ENCODE measurements at regions not wholly inside any gene's neighbourhood (a gene's known extent, or its start where the extent isn't known, plus 50 kb on each side); places are given as distances from the start of the nearest gene placed in this dataset.

DNA sequence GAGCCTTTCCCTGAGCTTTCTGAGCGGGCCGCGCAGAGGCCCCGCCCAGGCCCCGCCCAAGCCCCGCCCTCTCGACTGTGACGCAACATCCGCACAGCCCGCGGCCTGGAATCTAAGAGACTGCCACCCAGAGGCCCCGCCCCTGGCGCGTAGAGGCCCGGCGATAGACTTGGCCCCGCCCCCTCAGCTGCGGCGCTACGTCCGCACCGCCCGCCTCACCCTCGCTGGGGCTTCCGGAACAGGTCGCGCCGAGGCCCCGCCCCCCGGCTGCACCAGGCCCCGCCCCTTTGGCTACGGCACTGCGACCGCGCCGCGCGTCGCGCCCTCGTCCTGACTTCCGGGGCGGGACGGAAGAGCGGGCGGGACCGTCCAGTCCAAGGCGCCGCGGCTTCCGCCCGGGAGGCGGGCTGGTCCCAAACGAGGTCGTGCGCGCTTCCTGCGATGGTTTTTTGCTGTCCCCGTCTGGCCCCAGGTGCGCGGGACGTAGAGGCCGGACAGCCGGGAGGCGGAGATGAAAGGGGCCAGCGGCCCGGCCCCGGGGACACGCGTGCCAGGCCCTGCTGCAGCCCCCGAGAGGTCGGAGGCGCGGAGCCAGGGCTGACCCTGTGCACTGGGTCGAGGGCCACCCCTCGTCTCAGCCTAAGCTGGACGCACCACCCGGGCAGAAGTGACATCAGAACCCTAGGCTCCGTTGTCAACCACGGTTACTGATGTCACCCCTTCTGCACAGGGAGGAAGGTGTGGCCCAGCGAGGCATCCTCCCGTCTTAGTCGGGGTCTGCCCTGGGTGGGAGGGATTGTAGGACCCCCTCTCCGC lies 59.0 kb upstream of the WNT7B start:
- Histone ChIP-seq H3F3A (ENCODE audit: control insufficient read depth, insufficient read depth) (peaks cover 5% of the 10 kb centered on the region; the same call in 1 of the 2 replicates), H3K27ac (ENCODE audit: low read depth, low read length) (peak overlapping the region; percentile 55), H3K27me3 (ENCODE audit: control insufficient read depth, low read length) (no peaks in the 10 kb centered on the region), H3K4me2 (ENCODE audit: low read length) (peak overlapping the region; percentile 97), H3K4me3 (ENCODE audit: low read length) (peak overlapping the region; percentile 89), H3K79me2 (ENCODE audit: control insufficient read depth, low read length) (peaks cover 5% of the 10 kb centered on the region; the same call in 1 of the 2 replicates), H3K36me3 (ENCODE audit: control insufficient read depth, low read length) (no peaks in the 10 kb centered on the region), H4K20me1 (ENCODE audit: control insufficient read depth, insufficient read depth, low read depth, low read length) (no peaks in the 10 kb centered on the region), H3K9me3 (ENCODE audit: control insufficient read depth, insufficient read depth, low read length) (no peaks in the 10 kb centered on the region), H3K4me1 (ENCODE audit: control insufficient read depth, low read length) (peaks cover 25% of the 10 kb centered on the region), H3K9me2 (replicated peaks; ENCODE audit: control insufficient read depth, low read length) (no peaks in the 10 kb centered on the region)
- TF ChIP-seq, protein P1, sequence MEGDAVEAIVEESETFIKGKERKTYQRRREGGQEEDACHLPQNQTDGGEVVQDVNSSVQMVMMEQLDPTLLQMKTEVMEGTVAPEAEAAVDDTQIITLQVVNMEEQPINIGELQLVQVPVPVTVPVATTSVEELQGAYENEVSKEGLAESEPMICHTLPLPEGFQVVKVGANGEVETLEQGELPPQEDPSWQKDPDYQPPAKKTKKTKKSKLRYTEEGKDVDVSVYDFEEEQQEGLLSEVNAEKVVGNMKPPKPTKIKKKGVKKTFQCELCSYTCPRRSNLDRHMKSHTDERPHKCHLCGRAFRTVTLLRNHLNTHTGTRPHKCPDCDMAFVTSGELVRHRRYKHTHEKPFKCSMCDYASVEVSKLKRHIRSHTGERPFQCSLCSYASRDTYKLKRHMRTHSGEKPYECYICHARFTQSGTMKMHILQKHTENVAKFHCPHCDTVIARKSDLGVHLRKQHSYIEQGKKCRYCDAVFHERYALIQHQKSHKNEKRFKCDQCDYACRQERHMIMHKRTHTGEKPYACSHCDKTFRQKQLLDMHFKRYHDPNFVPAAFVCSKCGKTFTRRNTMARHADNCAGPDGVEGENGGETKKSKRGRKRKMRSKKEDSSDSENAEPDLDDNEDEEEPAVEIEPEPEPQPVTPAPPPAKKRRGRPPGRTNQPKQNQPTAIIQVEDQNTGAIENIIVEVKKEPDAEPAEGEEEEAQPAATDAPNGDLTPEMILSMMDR (IDR thresholded peaks at IDR 0.05; ENCODE audit: low read depth, low read length, poor library complexity, severe bottlenecking) = no peak
- TF ChIP-seq EZH2phosphoT487 (IDR thresholded peaks at IDR 0.05; ENCODE audit: borderline replicate concordance, low read length) = no peak

GRCh38 chr22:46036558-46037408 lies 59.8 kb upstream of the WNT7B start:
- TF ChIP-seq, protein P1 (IDR thresholded peaks at IDR 0.05; ENCODE audit: low read depth, low read length, poor library complexity, severe bottlenecking) = peak; percentile 66
- no peak for TF ChIP-seq EZH2phosphoT487 (IDR thresholded peaks at IDR 0.05; ENCODE audit: borderline replicate concordance, low read length)
- Histone ChIP-seq H3K9me3 (ENCODE audit: control insufficient read depth, insufficient read depth, low read length) (no peaks in the 10 kb centered on the region), H3K27ac (ENCODE audit: low read depth, low read length) (peak overlapping the region; percentile 55), H3K4me2 (ENCODE audit: low read length) (peak overlapping the region; percentile 97), H3K27me3 (ENCODE audit: control insufficient read depth, low read length) (no peaks in the 10 kb centered on the region), H3K36me3 (ENCODE audit: control insufficient read depth, low read length) (no peaks in the 10 kb centered on the region), H3K9me2 (replicated peaks; ENCODE audit: control insufficient read depth, low read length) (no peaks in the 10 kb centered on the region), H3K79me2 (ENCODE audit: control insufficient read depth, low read length) (peaks cover 5% of the 10 kb centered on the region; the same call in 1 of the 2 replicates), H3F3A (ENCODE audit: control insufficient read depth, insufficient read depth) (peaks cover 5% of the 10 kb centered on the region; the same call in 1 of the 2 replicates), H3K4me1 (ENCODE audit: control insufficient read depth, low read length) (peaks cover 33% of the 10 kb centered on the region), H4K20me1 (ENCODE audit: control insufficient read depth, insufficient read depth, low read depth, low read length) (no peaks in the 10 kb centered on the region), H3K4me3 (ENCODE audit: low read length) (peak overlapping the region; percentile 89)

GRCh38 chr22:46038174-46038487 lies 61.2 kb upstream of the WNT7B start:
- Histone ChIP-seq H3K4me2 (ENCODE audit: low read length) (no peak overlapping the region), H4K20me1 (ENCODE audit: control insufficient read depth, insufficient read depth, low read depth, low read length) (no peaks in the 10 kb centered on the region), H3K79me2 (ENCODE audit: control insufficient read depth, low read length) (peaks cover 5% of the 10 kb centered on the region; the same call in 1 of the 2 replicates), H3K27ac (ENCODE audit: low read depth, low read length) (no peak overlapping the region), H3K27me3 (ENCODE audit: control insufficient read depth, low read length) (no peaks in the 10 kb centered on the region), H3K9me2 (replicated peaks; ENCODE audit: control insufficient read depth, low read length) (no peaks in the 10 kb centered on the region), H3K9me3 (ENCODE audit: control insufficient read depth, insufficient read depth, low read length) (no peaks in the 10 kb centered on the region), H3K4me1 (ENCODE audit: control insufficient read depth, low read length) (peaks cover 33% of the 10 kb centered on the region), H3K4me3 (ENCODE audit: low read length) (no peak overlapping the region), H3K36me3 (ENCODE audit: control insufficient read depth, low read length) (no peaks in the 10 kb centered on the region), H3F3A (ENCODE audit: control insufficient read depth, insufficient read depth) (peaks cover 2% of the 10 kb centered on the region; the same call in 1 of the 2 replicates)
- TF ChIP-seq, protein P1 (IDR thresholded peaks at IDR 0.05; ENCODE audit: low read depth, low read length, poor library complexity, severe bottlenecking) = no peak
- TF ChIP-seq EZH2phosphoT487 (IDR thresholded peaks at IDR 0.05; ENCODE audit: borderline replicate concordance, low read length) = no peak
